Pancreas (tissue), 10 donors: ENCODE measurements at regions not wholly inside any gene's neighbourhood (a gene's known extent, or its start where the extent isn't known, plus 50 kb on each side); places are given as distances from the start of the nearest gene placed in this dataset.

ENCODE experiments used
- ATAC-seq, 4 donors: fragments of 200-7000 bp; cut with Tn5 transposase; one replicate each; pipeline versions ENCODE4 v1.8.0 to v1.9.1; 2020; ENCODE audit warnings: mild to moderate bottlenecking in 4 of 4, moderate library complexity in 4 of 4
- DNase-seq, 6 donors: peaks; one replicate each; pipeline ENCODE4 v3.0.0-alpha.2; 2020
- FAIRE-seq: peaks from 2 replicates; lab custom pipeline; 2012; peaks lifted over from hg19 to GRCh38; lab: Jason Lieb, UNC
- H3K27ac ChIP-seq, 4 donors: fragments of 200-600 bp; sonication (generic); 1 replicate in 3 of 4; 2 replicates in 1 of 4; pipeline versions ENCODE4 v1.5.0 to v1.8.0; 2020
- H3K27me3 ChIP-seq, 4 donors: fragments of 200-600 bp; one replicate each; pipeline ENCODE4 v1.8.0; 2021
- H3K36me3 ChIP-seq, 3 donors: fragments of 200-600 bp; sonication (generic) in 1 of 3; one replicate each; pipeline versions ENCODE4 v1.5.0 to v1.8.0; 2020 to 2021
- H3K4me1 ChIP-seq, 3 donors: fragments of 200-600 bp; one replicate each; pipeline ENCODE4 v1.8.0; 2021
- H3K4me3 ChIP-seq, 4 donors: fragments of 200-600 bp; sonication (generic) in 2 of 4; one replicate each; pipeline versions ENCODE4 v1.5.0 to v1.8.0; 2020 to 2021
- H3K9me3 ChIP-seq, 4 donors: fragments of 200-600 bp; one replicate each; pipeline ENCODE4 v1.8.0; 2021
- CTCF ChIP-seq, 4 donors: fragments of 200-600 bp; sonication (generic) in 3 of 4; IDR thresholded peaks; one replicate each; pipeline versions ENCODE4 v1.5.0 to v1.8.0; 2021; ENCODE audit warnings: antibody characterized with exemption in 4 of 4
- WGBS, 2 donors: extraction: QIAGEN DNeasy Blood & Tissue Kit; methylation state at CpG; one replicate each; pipeline ENCODE4 v1.1.7; 2013; 5-methylcytosine and 5-hydroxymethylcytosine counted together
- intact Hi-C, 3 donors: fragments of 100-400 bp; cut with DNase I; formaldehyde crosslinking; loops; one replicate each; pipeline versions ENCODE4 v1.11.1 to v1.14.2; 2022
- donor health status: healthy with polysubstance abuse.
- donor health status: DM: no; HTN: no; CAD: no; lungs with moderate emphysema.
- donor health status: DM: no; HTN: no; CAD: no.
- donor health status: control.
- donor health status: control.
- donor health status: Bipolar disorder and iron deficiency.
- donor health status: DM: yes; HTN: yes; CAD: no.
- donor health status: DM: no; HTN: no; CAD: no.
- donor health status: DM: no; HTN: no; CAD: no.
- donor health status: DM: yes; HTN: yes; CAD: no.

- FAIRE-seq (no peak), DNase-seq (no peak), ATAC-seq (peak; percentile 13 to 65 (median 44))
- Histone ChIP-seq H3K27ac (peak overlapping the region in 3 of 4 donors; percentile 22 to 57 (median 37)), H3K27me3 (no peaks in the 10 kb centered on the region), H3K36me3 (no peaks in the 10 kb centered on the region), H3K4me1 (peaks cover 0 to 11% (median 8%) of the 10 kb centered on the region in 3 donors), H3K9me3 (no peaks in the 10 kb centered on the region), H3K4me3 (no peak overlapping the region)
- 50% methylated on average over 6 of the region's 6 CpGs for WGBS, 2 donors
- no peak for TF ChIP-seq CTCF (IDR thresholded peaks at IDR 0.05)
- intact Hi-C loops = no loop called here
These were observed 55.5 kb upstream of the SPATA31C2 start for GRCh38 chr9:88193766-88194165.

GRCh38 chr9:88191456-88191855 is 53.2 kb upstream of the SPATA31C2 start:
- H3K4me3 ChIP-seq = no peak overlapping the region
- no peaks in the 10 kb centered on the region for H3K27me3 ChIP-seq
- no peaks in the 10 kb centered on the region for H3K36me3 ChIP-seq
- DNase-seq = no peak
- H3K9me3 ChIP-seq = no peaks in the 10 kb centered on the region
- no peak for FAIRE-seq
- intact Hi-C loops = no loop called here
- no peaks in the 10 kb centered on the region for H3K4me1 ChIP-seq
- TF ChIP-seq CTCF (IDR thresholded peaks at IDR 0.05) = no peak
- H3K27ac ChIP-seq = no peak overlapping the region
- 42 to 56% methylated on average over 2 of the region's 2 CpGs for WGBS, 2 donors
- no peak for ATAC-seq

- Histone ChIP-seq H3K27ac (no peak overlapping the region), H3K4me1 (no peaks in the 10 kb centered on the region), H3K36me3 (no peaks in the 10 kb centered on the region), H3K4me3 (no peak overlapping the region), H3K9me3 (no peaks in the 10 kb centered on the region), H3K27me3 (no peaks in the 10 kb centered on the region)
- intact Hi-C loops = no loop called here
- DNase-seq = no peak
- WGBS, 2 donors = 90 to 97% methylated on average over 1 of the region's 1 CpG
- no peak for TF ChIP-seq CTCF (IDR thresholded peaks at IDR 0.05)
- FAIRE-seq = no peak
- no peak for ATAC-seq
These were observed 51.1 kb upstream of the SPATA31C2 start for GRCh38 chr9:88189371-88189770.
